ENCODE measurements at regions not wholly inside any gene's neighbourhood (a gene's known extent, or its start where the extent isn't known, plus 50 kb on each side); places are given as distances from the start of the nearest gene placed in this dataset.

DNA sequence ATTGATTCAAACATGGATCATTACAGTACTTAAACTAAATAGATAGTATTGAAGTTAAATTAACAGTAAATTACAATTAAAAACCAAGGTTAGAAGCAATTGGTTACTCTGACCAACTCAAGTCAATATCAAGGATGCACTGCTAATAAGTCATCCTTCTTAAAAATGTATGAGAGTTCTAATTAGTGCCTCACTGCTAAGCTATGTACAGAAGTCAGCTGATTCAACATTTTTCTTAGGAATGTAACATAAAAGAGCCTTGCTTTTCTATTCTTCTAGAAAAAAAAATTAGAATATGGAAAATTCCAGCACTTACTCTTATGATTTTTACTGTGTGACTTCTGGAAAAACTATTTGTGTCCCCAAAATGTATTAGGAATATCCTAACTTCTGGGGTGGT is 75.7 kb upstream of the FBN2 start:
- Histone ChIP-seq H3K36me3 (ENCODE audit: insufficient read depth) (no peaks in the 10 kb centered on the region), H3K4me3 (IDR thresholded peaks at IDR 0.05; ENCODE audit: insufficient read depth, low read depth, low read length) (no peak overlapping the region), H3K4me2 (no peak overlapping the region), H4K20me1 (ENCODE audit: insufficient read depth) (no peaks in the 10 kb centered on the region), H3K27me3 (ENCODE audit: insufficient read depth, low read depth) (no peaks in the 10 kb centered on the region), H3K79me2 (ENCODE audit: insufficient read depth, low read depth) (no peaks in the 10 kb centered on the region), H3K4me1 (ENCODE audit: low read depth, poor library complexity, severe bottlenecking) (no peaks in the 10 kb centered on the region), H3K27ac (no peak overlapping the region), H2AFZ (ENCODE audit: low read depth) (no peak overlapping the region), H3K9ac (no peak overlapping the region)
- TF ChIP-seq, protein P1, sequence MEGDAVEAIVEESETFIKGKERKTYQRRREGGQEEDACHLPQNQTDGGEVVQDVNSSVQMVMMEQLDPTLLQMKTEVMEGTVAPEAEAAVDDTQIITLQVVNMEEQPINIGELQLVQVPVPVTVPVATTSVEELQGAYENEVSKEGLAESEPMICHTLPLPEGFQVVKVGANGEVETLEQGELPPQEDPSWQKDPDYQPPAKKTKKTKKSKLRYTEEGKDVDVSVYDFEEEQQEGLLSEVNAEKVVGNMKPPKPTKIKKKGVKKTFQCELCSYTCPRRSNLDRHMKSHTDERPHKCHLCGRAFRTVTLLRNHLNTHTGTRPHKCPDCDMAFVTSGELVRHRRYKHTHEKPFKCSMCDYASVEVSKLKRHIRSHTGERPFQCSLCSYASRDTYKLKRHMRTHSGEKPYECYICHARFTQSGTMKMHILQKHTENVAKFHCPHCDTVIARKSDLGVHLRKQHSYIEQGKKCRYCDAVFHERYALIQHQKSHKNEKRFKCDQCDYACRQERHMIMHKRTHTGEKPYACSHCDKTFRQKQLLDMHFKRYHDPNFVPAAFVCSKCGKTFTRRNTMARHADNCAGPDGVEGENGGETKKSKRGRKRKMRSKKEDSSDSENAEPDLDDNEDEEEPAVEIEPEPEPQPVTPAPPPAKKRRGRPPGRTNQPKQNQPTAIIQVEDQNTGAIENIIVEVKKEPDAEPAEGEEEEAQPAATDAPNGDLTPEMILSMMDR (conservative IDR thresholded peaks at IDR 0.05; ENCODE audit: low read depth, low read length): no peak

DNA sequence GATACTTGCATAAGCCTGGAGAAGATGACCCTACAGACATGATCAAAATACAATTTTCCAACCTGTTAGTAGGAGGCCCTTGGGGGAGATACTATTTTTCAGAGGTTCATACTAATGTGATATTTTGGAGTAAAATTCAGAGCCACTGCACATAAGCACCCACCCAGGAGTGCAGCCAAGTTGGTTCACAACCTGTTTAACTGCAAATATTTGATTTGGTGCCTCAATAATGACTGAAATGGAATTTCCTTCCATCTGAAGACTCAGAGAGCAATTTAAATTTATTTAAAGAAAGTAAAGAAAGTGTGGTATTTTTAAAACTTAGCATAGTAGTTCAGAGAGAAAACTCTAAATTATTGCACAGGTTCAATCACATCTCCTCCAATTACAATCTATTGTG is 77.5 kb upstream of the FBN2 start:
- H4K20me1 ChIP-seq (ENCODE audit: insufficient read depth): no peaks in the 10 kb centered on the region
- TF ChIP-seq, protein P1 (conservative IDR thresholded peaks at IDR 0.05; ENCODE audit: low read depth, low read length): no peak
- no peak overlapping the region for H3K27ac ChIP-seq
- H3K9ac ChIP-seq: no peak overlapping the region
- H3K4me1 ChIP-seq (ENCODE audit: low read depth, poor library complexity, severe bottlenecking): no peaks in the 10 kb centered on the region
- no peaks in the 10 kb centered on the region for H3K36me3 ChIP-seq (ENCODE audit: insufficient read depth)
- no peaks in the 10 kb centered on the region for H3K79me2 ChIP-seq (ENCODE audit: insufficient read depth, low read depth)
- no peak overlapping the region for H3K4me3 ChIP-seq (IDR thresholded peaks at IDR 0.05; ENCODE audit: insufficient read depth, low read depth, low read length)
- H2AFZ ChIP-seq (ENCODE audit: low read depth): no peak overlapping the region
- no peak overlapping the region for H3K4me2 ChIP-seq
- H3K27me3 ChIP-seq (ENCODE audit: insufficient read depth, low read depth): no peaks in the 10 kb centered on the region

DNA sequence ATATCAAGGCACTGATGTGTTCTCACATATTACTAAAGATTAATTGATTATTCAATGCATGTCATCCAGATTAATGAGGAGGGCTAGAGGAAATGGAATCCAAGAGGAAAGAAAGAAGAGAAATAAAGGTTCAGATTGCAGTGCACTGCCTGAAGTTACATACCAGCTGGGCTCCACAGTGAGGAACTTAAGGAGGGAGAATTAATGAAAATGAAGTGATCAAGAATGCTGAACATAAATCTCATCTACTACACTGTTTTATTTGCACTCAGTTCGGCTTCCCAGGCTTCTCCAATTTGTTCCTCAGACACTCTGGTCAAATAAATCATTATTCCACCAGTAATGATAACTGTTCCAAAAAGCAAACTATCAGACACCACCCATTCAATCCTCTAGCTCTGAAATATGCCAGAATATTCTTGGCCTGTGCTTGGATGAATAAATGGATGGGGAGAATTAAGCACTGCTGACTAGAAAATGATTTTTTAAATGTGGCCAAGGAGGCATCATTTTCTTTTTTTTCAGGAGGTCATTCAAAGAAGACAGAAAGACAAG is 88.6 kb upstream of the FBN2 start:
- Histone ChIP-seq H3K4me2 (no peak overlapping the region), H3K4me1 (ENCODE audit: low read depth, poor library complexity, severe bottlenecking) (no peaks in the 10 kb centered on the region), H3K27ac (no peak overlapping the region), H3K9ac (no peak overlapping the region), H3K36me3 (ENCODE audit: insufficient read depth) (no peaks in the 10 kb centered on the region), H2AFZ (ENCODE audit: low read depth) (no peak overlapping the region), H3K4me3 (IDR thresholded peaks at IDR 0.05; ENCODE audit: insufficient read depth, low read depth, low read length) (no peak overlapping the region), H4K20me1 (ENCODE audit: insufficient read depth) (no peaks in the 10 kb centered on the region), H3K27me3 (ENCODE audit: insufficient read depth, low read depth) (no peaks in the 10 kb centered on the region), H3K79me2 (ENCODE audit: insufficient read depth, low read depth) (no peaks in the 10 kb centered on the region)
- TF ChIP-seq, protein P1 (conservative IDR thresholded peaks at IDR 0.05; ENCODE audit: low read depth, low read length): no peak

DNA sequence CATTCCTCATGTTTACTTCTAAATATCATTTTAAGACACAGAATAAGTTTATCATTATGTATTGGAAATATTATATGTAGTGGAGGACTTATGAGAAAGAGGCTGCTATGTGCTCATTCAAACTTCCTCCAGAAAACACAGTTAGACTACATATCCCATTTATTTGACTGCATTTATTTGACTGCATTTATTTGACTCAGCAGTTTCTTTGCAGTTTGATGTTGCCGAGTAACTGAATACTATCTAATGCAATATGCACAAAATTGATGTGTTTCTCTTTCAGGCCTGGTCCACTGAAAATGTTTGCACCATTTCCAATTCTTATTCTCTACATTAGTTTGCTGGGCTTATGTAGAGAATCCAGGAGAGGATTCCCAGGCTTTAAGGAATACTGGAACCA is 89.9 kb upstream of the FBN2 start:
- Histone ChIP-seq H3K27ac (no peak overlapping the region), H3K4me3 (IDR thresholded peaks at IDR 0.05; ENCODE audit: insufficient read depth, low read depth, low read length) (no peak overlapping the region), H2AFZ (ENCODE audit: low read depth) (no peak overlapping the region), H3K27me3 (ENCODE audit: insufficient read depth, low read depth) (no peaks in the 10 kb centered on the region), H3K4me2 (no peak overlapping the region), H3K79me2 (ENCODE audit: insufficient read depth, low read depth) (no peaks in the 10 kb centered on the region), H3K36me3 (ENCODE audit: insufficient read depth) (no peaks in the 10 kb centered on the region), H3K4me1 (ENCODE audit: low read depth, poor library complexity, severe bottlenecking) (no peaks in the 10 kb centered on the region), H3K9ac (no peak overlapping the region), H4K20me1 (ENCODE audit: insufficient read depth) (no peaks in the 10 kb centered on the region)
- TF ChIP-seq, protein P1 (conservative IDR thresholded peaks at IDR 0.05; ENCODE audit: low read depth, low read length): no peak
